IMR-90 (cell line): ENCODE measurements at regions not wholly inside any gene's neighbourhood (a gene's known extent, or its start where the extent isn't known, plus 50 kb on each side); places are given as distances from the start of the nearest gene placed in this dataset.

Source experiments
- ATAC-seq: fragments of 200-7000 bp; cut with Tn5 transposase; 2 replicates; pipeline ENCODE4 v1.9.1; 2020; ENCODE audit warnings: low read depth, mild to moderate bottlenecking, moderate library complexity
- BruUV-seq: library from RNA; stranded (reverse); fragments of 400-500 nt; replicated peaks from 2 replicates; lab custom pipeline; 2021; lab: Mats Ljungman, UMichigan
- CTCF ChIA-PET: fragments of 300-600 bp; formaldehyde crosslinking; extraction: SDS; loops from one replicate; lab custom pipeline; 2021; ENCODE audit warnings: antibody characterized with exemption; lab: Yijun Ruan, JAX
- POLR2A ChIA-PET: fragments of 300-600 bp; sonication (Branson Sonifier 250); formaldehyde crosslinking; loops from one replicate; lab custom pipeline; 2022; ENCODE audit warnings: antibody characterized with exemption; ENCODE audit not compliant: unreplicated experiment; lab: Charles Lee
- DNase-seq: peaks from one replicate; pipeline ENCODE4 v3.0.0; 2013
- H2AFZ ChIP-seq: replicated peaks from 2 replicates; pipeline ENCODE3; 2013; ENCODE audit warnings: low read length, mild to moderate bottlenecking; ENCODE audit not compliant: poor library complexity
- H2AK5ac ChIP-seq: 2 replicates; pipeline ENCODE4 v1.6.1; 2013; ENCODE audit warnings: low read depth, low read length, inconsistent platforms
- H2AK9ac ChIP-seq: replicated peaks from 2 replicates; pipeline ENCODE3; 2013; ENCODE audit warnings: mild to moderate bottlenecking, low read depth, low read length, moderate library complexity; ENCODE audit not compliant: poor library complexity
- H2BK120ac ChIP-seq: 2 replicates; pipeline ENCODE4 v1.6.1; 2013; ENCODE audit warnings: low read depth, low read length, inconsistent platforms
- H2BK15ac ChIP-seq: 3 replicates; pipeline ENCODE4 v1.6.1; 2013; ENCODE audit warnings: low read depth, low read length, inconsistent platforms
- H2BK20ac ChIP-seq: 2 replicates; pipeline ENCODE4 v1.6.1; 2013; ENCODE audit warnings: low read depth, mild to moderate bottlenecking, inconsistent platforms, low read length, moderate library complexity
- H2BK5ac ChIP-seq: 2 replicates; pipeline ENCODE4 v1.6.1; 2013; ENCODE audit warnings: mild to moderate bottlenecking, low read depth, low read length, inconsistent platforms; ENCODE audit not compliant: poor library complexity, severe bottlenecking
- H3K14ac ChIP-seq: replicated peaks from 2 replicates; pipeline ENCODE4 v1.6.1; 2013; ENCODE audit warnings: low read depth, low read length, inconsistent platforms
- H3K18ac ChIP-seq: 2 replicates; pipeline ENCODE4 v1.6.1; 2013; ENCODE audit warnings: low read depth, low read length, control low read depth
- H3K23ac ChIP-seq: 2 replicates; pipeline ENCODE4 v1.6.1; 2013; ENCODE audit warnings: low read depth, low read length, inconsistent platforms
- H3K27ac ChIP-seq: 2 replicates; pipeline ENCODE4 v1.5.1; 2013; ENCODE audit warnings: mild to moderate bottlenecking, control low read depth, low read length; ENCODE audit not compliant: insufficient read depth
- H3K27me3 ChIP-seq: 2 replicates; pipeline ENCODE4 v1.6.1; 2013; ENCODE audit warnings: low read length; ENCODE audit not compliant: control insufficient read depth, insufficient read depth
- H3K36me3 ChIP-seq: 2 replicates; pipeline ENCODE4 v1.6.1; 2013; ENCODE audit warnings: low read length, mixed read lengths; ENCODE audit not compliant: control insufficient read depth, insufficient read depth
- H3K4ac ChIP-seq: 2 replicates; pipeline ENCODE4 v1.6.1; 2013; ENCODE audit warnings: low read depth, low read length, inconsistent platforms
- H3K4me1 ChIP-seq: 2 replicates; pipeline ENCODE4 v1.6.1; 2013; ENCODE audit warnings: low read length, mixed read lengths; ENCODE audit not compliant: control insufficient read depth, insufficient read depth
- H3K4me2 ChIP-seq: 2 replicates; pipeline ENCODE4 v1.6.1; 2013; ENCODE audit warnings: low read depth, mild to moderate bottlenecking, control low read depth, low read length, moderate library complexity
- H3K4me3 ChIP-seq: 2 replicates; pipeline ENCODE4 v1.5.1; 2013; ENCODE audit warnings: low read depth, mild to moderate bottlenecking, control low read depth, low read length, moderate library complexity; ENCODE audit not compliant: insufficient read depth
- H3K56ac ChIP-seq: 2 replicates; pipeline ENCODE4 v1.6.1; 2013; ENCODE audit warnings: low read length, inconsistent platforms; ENCODE audit not compliant: insufficient read depth; ENCODE audit errors: extremely low read depth
- H3K79me1 ChIP-seq, 2 experiments: 2 replicates each; pipeline ENCODE4 v1.6.1; 2013; ENCODE audit warnings: low read length in 2 of 2, inconsistent platforms in 1 of 2, low read depth in 1 of 2
- H3K9ac ChIP-seq: 2 replicates; pipeline ENCODE4 v1.6.1; 2013; ENCODE audit warnings: low read depth, low read length, control low read depth
- H3K9me1 ChIP-seq: 2 replicates; pipeline ENCODE4 v1.6.1; 2013; ENCODE audit warnings: low read length, inconsistent platforms; ENCODE audit not compliant: insufficient read depth
- H3K9me3 ChIP-seq: 2 replicates; pipeline ENCODE4 v1.6.1; 2013; ENCODE audit warnings: low read length; ENCODE audit not compliant: control insufficient read depth, insufficient read depth
- H4K20me1 ChIP-seq: 2 replicates; pipeline ENCODE4 v1.6.1; 2013; ENCODE audit warnings: low read length, inconsistent platforms; ENCODE audit not compliant: insufficient read depth
- H4K5ac ChIP-seq: 2 replicates; pipeline ENCODE4 v1.6.1; 2013; ENCODE audit warnings: mild to moderate bottlenecking, low read depth, low read length, control low read depth
- H4K8ac ChIP-seq, 2 experiments: 2 replicates each; pipeline ENCODE4 v1.6.1; 2013; ENCODE audit warnings: low read depth in 2 of 2, low read length in 2 of 2, control low read depth in 1 of 2, inconsistent platforms in 1 of 2
- H4K91ac ChIP-seq: 2 replicates; pipeline ENCODE4 v1.6.1; 2013; ENCODE audit warnings: low read depth, low read length, inconsistent platforms; ENCODE audit not compliant: insufficient read depth
- BHLHE40 ChIP-seq: fragments of 150-350 bp; IDR thresholded peaks from 2 replicates; pipeline ENCODE4 v1.6.1; 2016; ENCODE audit warnings: mild to moderate bottlenecking, low read depth, low read length
- CEBPB ChIP-seq: IDR thresholded peaks from 2 replicates; pipeline ENCODE4 v1.6.1; 2012; ENCODE audit warnings: low read depth, low read length, improper control_type of control experiment
- CHD1 ChIP-seq: IDR thresholded peaks from 2 replicates; pipeline ENCODE4 v1.6.1; 2012; ENCODE audit warnings: low read depth, low read length, improper control_type of control experiment
- CTCF ChIP-seq: conservative IDR thresholded peaks from 2 replicates; pipeline ENCODE4 v1.5.1; 2012; ENCODE audit warnings: mild to moderate bottlenecking, low read depth, low read length, improper control_type of control experiment
- ELK1 ChIP-seq: fragments of 150-350 bp; IDR thresholded peaks from 2 replicates; pipeline ENCODE4 v1.6.1; 2016; ENCODE audit warnings: low read depth, mild to moderate bottlenecking, low read length, moderate library complexity, borderline replicate concordance
- FOS ChIP-seq: fragments of 150-350 bp; IDR thresholded peaks from 2 replicates; pipeline ENCODE4 v1.6.1; 2016; ENCODE audit warnings: low read depth, low read length
- MAFK ChIP-seq: IDR thresholded peaks from 2 replicates; pipeline ENCODE4 v1.6.1; 2012; ENCODE audit warnings: low read depth, low read length, improper control_type of control experiment
- MAZ ChIP-seq: IDR thresholded peaks from 2 replicates; pipeline ENCODE4 v1.6.1; 2012; ENCODE audit warnings: low read depth, mild to moderate bottlenecking, low read length, improper control_type of control experiment, moderate library complexity, borderline replicate concordance
- MXI1 ChIP-seq: IDR thresholded peaks from 2 replicates; pipeline ENCODE4 v1.6.1; 2012; ENCODE audit warnings: low read depth, mild to moderate bottlenecking, low read length, moderate library complexity, borderline replicate concordance
- NFE2L2 ChIP-seq: fragments of 150-350 bp; IDR thresholded peaks from 2 replicates; pipeline ENCODE4 v1.6.1; 2016; ENCODE audit warnings: low read depth, mild to moderate bottlenecking, low read length
- POLR2A ChIP-seq: IDR thresholded peaks from 2 replicates; pipeline ENCODE4 v1.6.1; 2012; ENCODE audit warnings: mild to moderate bottlenecking, low read depth, low read length
- RAD21 ChIP-seq: IDR thresholded peaks from 2 replicates; pipeline ENCODE4 v1.6.1; 2012; ENCODE audit warnings: low read length, improper control_type of control experiment
- RCOR1 ChIP-seq: IDR thresholded peaks from 2 replicates; pipeline ENCODE4 v1.6.1; 2012; ENCODE audit warnings: mild to moderate bottlenecking, low read length, improper control_type of control experiment; ENCODE audit not compliant: insufficient replicate concordance
- RFX5 ChIP-seq: IDR thresholded peaks from 2 replicates; pipeline ENCODE4 v1.8.0; 2012; ENCODE audit warnings: low read depth, mild to moderate bottlenecking, low read length, moderate library complexity
- SMC3 ChIP-seq: fragments of 150-350 bp; IDR thresholded peaks from 2 replicates; pipeline ENCODE4 v1.6.1; 2016; ENCODE audit warnings: low read depth, mild to moderate bottlenecking, antibody characterized with exemption, low read length, moderate library complexity
- USF2 ChIP-seq: fragments of 150-350 bp; IDR thresholded peaks from 2 replicates; pipeline ENCODE4 v1.6.1; 2017; ENCODE audit warnings: mild to moderate bottlenecking, antibody characterized with exemption, low read length, low read depth
- WGBS, 2 experiments: methylation state at CpG; one replicate each; pipeline versions ENCODE4 v1.1.5 to v1.1.7; 2013; ENCODE audit warnings: missing lambda C conversion rate in 2 of 2; ENCODE audit not compliant: insufficient read length in 1 of 2; ENCODE audit errors: extremely low coverage in 2 of 2; 5-methylcytosine and 5-hydroxymethylcytosine counted together
- dilution Hi-C: fragments of 300-500 bp; cut with HindIII; formaldehyde crosslinking; loops from one replicate; pipeline ENCODE4 v1.14.3; 2018; ENCODE audit warnings: low sequenced_read_pairs; ENCODE audit not compliant: unreplicated experiment
- in situ Hi-C: fragments of 300-500 bp; cut with MboI; formaldehyde crosslinking; loops from 3 replicates; pipeline ENCODE4 v1.14.3; 2019; ENCODE audit warnings: low sequenced_read_pairs, inconsistent platforms, mixed read lengths
- intact Hi-C: fragments of 100-400 bp; cut with micrococcal nuclease; formaldehyde crosslinking; loops from 2 replicates; pipeline ENCODE4 v1.10.0; 2022

- POLR2A ChIA-PET, result no interaction called here
- no peaks in the 10 kb centered on the region for H3K27me3 ChIP-seq
- no peaks in the 10 kb centered on the region for H3K36me3 ChIP-seq
- H3K4ac ChIP-seq, result no peak overlapping the region
- in situ Hi-C loops, result no loop called here
- peak overlapping the region; percentile 6; the same call in 1 of the 2 replicates for H2AK5ac ChIP-seq
- dilution Hi-C loops, result no loop called here
- H2BK20ac ChIP-seq, result no peak overlapping the region
- peaks cover 1% of the 10 kb centered on the region; the same call in 1 of the 2 replicates for H3K9me3 ChIP-seq
- DNase-seq (no peak), ATAC-seq (no peak)
- no peak overlapping the region for H3K14ac ChIP-seq
- H4K8ac ChIP-seq, result no peak overlapping the region
- H4K91ac ChIP-seq, result no peak overlapping the region
- peak overlapping the region; percentile 1; the same call in 1 of the 2 replicates for H2BK120ac ChIP-seq
- H3K18ac ChIP-seq, result 0 out of 2 replicates have a peak overlapping the region, but pooled peaks have one; percentile 58
- H2BK5ac ChIP-seq, result no peak overlapping the region
- no peaks in the 10 kb centered on the region for H3K79me1 ChIP-seq
- 94 to 100% methylated on average over 1 to 7 of the region's 7 CpGs for WGBS, 2 experiments
- BruUV-seq, result no TSS peak
- CTCF ChIA-PET, result interaction anchor here (0.7 kb wide), 1 partner anchor 943 kb away, joined by 4 read pairs; no protein-coding TSS in a partner anchor
- intact Hi-C loops, result no loop called here
- TF ChIP-seq USF2 (no peak), RFX5 (no peak), ELK1 (no peak), MAFK (no peak), SMC3 (no peak), RCOR1 (no peak), CTCF (no peak), CHD1 (no peak), MXI1 (no peak), BHLHE40 (no peak), FOS (no peak), NFE2L2 (no peak), POLR2A (no peak), MAZ (no peak), CEBPB (no peak), RAD21 (no peak)
- H3K23ac ChIP-seq, result no peak overlapping the region
- peaks cover 5% of the 10 kb centered on the region for H3K9me1 ChIP-seq
- H3K56ac ChIP-seq, result no peak overlapping the region
- no peak overlapping the region for H3K4me2 ChIP-seq
- H3K9ac ChIP-seq, result no peak overlapping the region
- peaks cover 6% of the 10 kb centered on the region for H3K4me1 ChIP-seq
- H2AFZ ChIP-seq, result no peak overlapping the region
- no peaks in the 10 kb centered on the region for H4K20me1 ChIP-seq
- no peak overlapping the region for H2AK9ac ChIP-seq
- H2BK15ac ChIP-seq, result no peak overlapping the region; the same call in 2 of the 3 replicates
- no peak overlapping the region for H3K4me3 ChIP-seq
- H3K27ac ChIP-seq, result no peak overlapping the region
- H4K5ac ChIP-seq, result no peak overlapping the region
Measured at GRCh38 chr14:53390008-53390407, 236.9 kb upstream of the DDHD1 start.
